Activated CD4-positive, CD25-positive, alpha-beta regulatory T cell treated with anti-CD3 and anti-CD28 coated beads, Interleukin-2, amount 50 U/mL, for 72 hours (primary cell): ENCODE measurements at regions not wholly inside any gene's neighbourhood (a gene's known extent, or its start where the extent isn't known, plus 50 kb on each side); places are given as distances from the start of the nearest gene placed in this dataset.

Source experiments
- DNase-seq: peaks from one replicate; pipeline ENCODE4 v3.0.0; 2021

GRCh38 chr2:145715601-145716000, 1195.7 kb upstream of the ZEB2 start:
- no peak for DNase-seq

- DNase-seq, result no peak
Observed at GRCh38 chr2:145710303-145710702, 1190.4 kb upstream of the ZEB2 start.

GRCh38 chr2:145702305-145702704, 1182.4 kb upstream of the ZEB2 start:
- no peak for DNase-seq

- no peak for DNase-seq
Observed at GRCh38 chr2:145692971-145693478, 1173.1 kb upstream of the ZEB2 start.

GRCh38 chr2:145691659-145692058, 1171.7 kb upstream of the ZEB2 start:
- DNase-seq, result no peak

- DNase-seq, result no peak
Observed at GRCh38 chr2:145690183-145690778, 1170.4 kb upstream of the ZEB2 start.

- no peak for DNase-seq
Observed at GRCh38 chr2:145689277-145689676, 1169.4 kb upstream of the ZEB2 start.

- DNase-seq, result no peak
Observed at GRCh38 chr2:145688156-145688555, 1168.2 kb upstream of the ZEB2 start.

- DNase-seq, result no peak
Observed at GRCh38 chr2:145687442-145688134, 1167.7 kb upstream of the ZEB2 start.

- DNase-seq, result no peak
Observed at GRCh38 chr2:145685383-145686050, 1165.6 kb upstream of the ZEB2 start.

GRCh38 chr2:145682546-145683157, 1162.7 kb upstream of the ZEB2 start:
- no peak for DNase-seq

- no peak for DNase-seq
Observed at GRCh38 chr2:145680276-145680675, 1160.4 kb upstream of the ZEB2 start.

- DNase-seq, result no peak
Observed at GRCh38 chr2:145677371-145677770, 1157.5 kb upstream of the ZEB2 start.

- DNase-seq, result no peak
Observed at GRCh38 chr2:145674705-145675104, 1154.8 kb upstream of the ZEB2 start.

- DNase-seq, result no peak
Observed at GRCh38 chr2:145669301-145669700, 1149.4 kb upstream of the ZEB2 start.

GRCh38 chr2:145666552-145666951, 1146.6 kb upstream of the ZEB2 start:
- no peak for DNase-seq

GRCh38 chr2:145657265-145657664, 1137.3 kb upstream of the ZEB2 start:
- DNase-seq, result no peak

GRCh38 chr2:145655165-145655765, 1135.3 kb upstream of the ZEB2 start:
- DNase-seq, result no peak

- DNase-seq, result no peak
Observed at GRCh38 chr2:145654746-145655145, 1134.8 kb upstream of the ZEB2 start.

- DNase-seq, result no peak
Observed at GRCh38 chr2:145654156-145654555, 1134.2 kb upstream of the ZEB2 start.

- no peak for DNase-seq
Observed at GRCh38 chr2:145653553-145653952, 1133.6 kb upstream of the ZEB2 start.

GRCh38 chr2:145652571-145653545, 1132.9 kb upstream of the ZEB2 start:
- no peak for DNase-seq
